NCI-H128 (cell line): ENCODE measurements at regions not wholly inside any gene's neighbourhood (a gene's known extent, or its start where the extent isn't known, plus 50 kb on each side); places are given as distances from the start of the nearest gene placed in this dataset.

ENCODE experiments used
- DNase-seq: peaks from one replicate; lab custom pipeline; 2025; ENCODE audit not compliant: unreplicated experiment; lab: John Stamatoyannopoulos, UW

GRCh38 chr6:165883851-165884640 is 221.0 kb upstream of the PDE10A start:
- DNase-seq, result no peak

GRCh38 chr6:165881806-165882205 is 218.8 kb upstream of the PDE10A start:
- no peak for DNase-seq

GRCh38 chr6:165880686-165881085 is 217.6 kb upstream of the PDE10A start:
- no peak for DNase-seq

- no peak for DNase-seq
These were observed 214.7 kb upstream of the PDE10A start for GRCh38 chr6:165877773-165878172.

- no peak for DNase-seq
These were observed 214.2 kb upstream of the PDE10A start for GRCh38 chr6:165877192-165877591.

- no peak for DNase-seq
These were observed 213.5 kb upstream of the PDE10A start for GRCh38 chr6:165876588-165876987.

GRCh38 chr6:165875946-165876345 is 212.9 kb upstream of the PDE10A start:
- DNase-seq, result no peak

GRCh38 chr6:165873976-165874375 is 210.9 kb upstream of the PDE10A start:
- DNase-seq, result no peak

GRCh38 chr6:165872811-165873210 is 209.8 kb upstream of the PDE10A start:
- no peak for DNase-seq

GRCh38 chr6:165872311-165872710 is 209.3 kb upstream of the PDE10A start:
- DNase-seq, result no peak

- no peak for DNase-seq
These were observed 208.5 kb upstream of the PDE10A start for GRCh38 chr6:165871571-165871970.

- no peak for DNase-seq
These were observed 206.5 kb upstream of the PDE10A start for GRCh38 chr6:165869526-165869925.

GRCh38 chr6:165864925-165865324 is 201.9 kb upstream of the PDE10A start:
- DNase-seq, result no peak

GRCh38 chr6:165864218-165864617 is 201.2 kb upstream of the PDE10A start:
- DNase-seq, result no peak

GRCh38 chr6:165863801-165864200 is 200.8 kb upstream of the PDE10A start:
- DNase-seq, result no peak

GRCh38 chr6:165862813-165863212 is 199.8 kb upstream of the PDE10A start:
- DNase-seq, result no peak

- DNase-seq, result no peak
These were observed 198.2 kb upstream of the PDE10A start for GRCh38 chr6:165861226-165861625.

GRCh38 chr6:165858586-165858985 is 195.5 kb upstream of the PDE10A start:
- no peak for DNase-seq

GRCh38 chr6:165855856-165856255 is 192.8 kb upstream of the PDE10A start:
- DNase-seq, result no peak

GRCh38 chr6:165854863-165855593 is 192.0 kb upstream of the PDE10A start:
- no peak for DNase-seq

- DNase-seq, result no peak
These were observed 191.2 kb upstream of the PDE10A start for GRCh38 chr6:165854061-165854862.

GRCh38 chr6:165852676-165853075 is 189.6 kb upstream of the PDE10A start:
- no peak for DNase-seq
